GM12878 (cell line): ENCODE measurements at regions not wholly inside any gene's neighbourhood (a gene's known extent, or its start where the extent isn't known, plus 50 kb on each side); places are given as distances from the start of the nearest gene placed in this dataset.

Experiments used
- ATAC-seq: fragments of 200-7000 bp; cut with Tn5 transposase; 3 replicates; pipeline ENCODE4 v1.9.1; 2020; ENCODE audit warnings: mild to moderate bottlenecking, moderate library complexity
- BruUV-seq: library from RNA; stranded (reverse); fragments of 400-500 nt; replicated peaks from 2 replicates; lab custom pipeline; 2021; lab: Mats Ljungman, UMichigan
- CTCF ChIA-PET: fragments of 300-600 bp; sonication (Branson Sonifier 250); formaldehyde crosslinking; extraction: SDS; loops from one replicate; lab custom pipeline; 2021; ENCODE audit warnings: inconsistent platforms; lab: Yijun Ruan, JAX
- POLR2A ChIA-PET: fragments of 350-600 bp; formaldehyde crosslinking; extraction: SDS; loops from one replicate; lab custom pipeline; 2021; ENCODE audit warnings: inconsistent platforms; lab: Charles Lee
- RAD21 ChIA-PET: fragments of 300-600 bp; sonication (Branson Sonifier 250); formaldehyde crosslinking; loops from one replicate; lab custom pipeline; 2023; ENCODE audit warnings: antibody characterized with exemption; ENCODE audit not compliant: unreplicated experiment; lab: Charles Lee
- SMC1A ChIA-PET: fragments of 300-600 bp; sonication (Branson Sonifier 250); formaldehyde crosslinking; loops from one replicate; lab custom pipeline; 2023; ENCODE audit not compliant: unreplicated experiment, uncharacterized antibody; lab: Charles Lee
- DNase-seq: peaks from one replicate; pipeline ENCODE4 v3.0.0-alpha.2; 2011; ENCODE audit warnings: low read depth, low spot score
- FAIRE-seq: peaks from 3 replicates; lab custom pipeline; 2011; peaks lifted over from hg19 to GRCh38; lab: Jason Lieb, UNC
- H2AFZ ChIP-seq: 2 replicates; pipeline ENCODE4 v1.6.0; 2011; ENCODE audit warnings: low read depth, low read length, control low read depth; ENCODE audit not compliant: control insufficient read depth
- H3K27ac ChIP-seq: 2 replicates; pipeline ENCODE4 v1.5.1; 2011; ENCODE audit warnings: control low read depth; ENCODE audit not compliant: control insufficient read depth, insufficient read depth
- H3K27me3 ChIP-seq, 2 experiments: replicated peaks in 1 of 2; 2 replicates each; pipeline versions ENCODE4 v1.6.0 to v1.6.1; 2011; ENCODE audit warnings: low read length in 1 of 2; ENCODE audit not compliant: control insufficient read depth in 2 of 2, insufficient read depth in 2 of 2
- H3K36me3 ChIP-seq, 2 experiments: 2 replicates each; pipeline ENCODE4 v1.5.1; 2011; ENCODE audit warnings: low read length in 1 of 2; ENCODE audit not compliant: control insufficient read depth in 2 of 2, insufficient read depth in 2 of 2
- H3K4me1 ChIP-seq: 2 replicates; pipeline ENCODE4 v1.6.1; 2011; ENCODE audit warnings: mild to moderate bottlenecking, low read length, moderate library complexity, mixed read lengths; ENCODE audit not compliant: control insufficient read depth, insufficient read depth
- H3K4me2 ChIP-seq: 2 replicates; pipeline ENCODE4 v1.6.0; 2011; ENCODE audit warnings: control low read depth; ENCODE audit not compliant: control insufficient read depth, insufficient read depth
- H3K4me3 ChIP-seq: fragments of 200-600 bp; sonication (generic); 2 replicates; pipeline ENCODE4 v1.5.1; 2016
- H3K79me2 ChIP-seq: 2 replicates; pipeline ENCODE4 v1.6.0; 2011; ENCODE audit warnings: low read length; ENCODE audit not compliant: control insufficient read depth, insufficient read depth
- H3K9ac ChIP-seq: 2 replicates; pipeline ENCODE4 v1.8.0; 2011; ENCODE audit warnings: low read length, control low read depth, mixed read lengths; ENCODE audit not compliant: control insufficient read depth, insufficient read depth
- H3K9me3 ChIP-seq: replicated peaks from 3 replicates; pipeline ENCODE4 v1.5.1; 2011; ENCODE audit warnings: mild to moderate bottlenecking, low read length; ENCODE audit not compliant: control insufficient read depth, insufficient read depth
- H4K20me1 ChIP-seq: 2 replicates; pipeline ENCODE4 v1.6.0; 2011; ENCODE audit not compliant: control insufficient read depth, insufficient read depth
- FOXK2 ChIP-seq: fragments of 450-650 bp; IDR thresholded peaks from 2 replicates; pipeline ENCODE4 v1.6.1; 2017; ENCODE audit warnings: mild to moderate bottlenecking, moderate library complexity
- GATAD2B ChIP-seq: fragments of 450-650 bp; conservative IDR thresholded peaks from 2 replicates; pipeline ENCODE4 v1.6.1; 2017; ENCODE audit warnings: low read depth, mild to moderate bottlenecking, moderate library complexity
- HDAC2 ChIP-seq: fragments of 200-600 bp; sonication (generic); IDR thresholded peaks from 2 replicates; pipeline ENCODE4 v1.6.1; 2017
- MTA2 ChIP-seq: fragments of 450-650 bp; IDR thresholded peaks from 2 replicates; pipeline ENCODE4 v1.6.1; 2016; ENCODE audit warnings: low read depth, mild to moderate bottlenecking, moderate library complexity
- POLR2AphosphoS2 ChIP-seq: IDR thresholded peaks from 2 replicates; pipeline ENCODE4 v1.6.1; 2011; ENCODE audit warnings: low read depth, mild to moderate bottlenecking, low read length, improper control_type of control experiment, moderate library complexity
- POLR2AphosphoS5 ChIP-seq: IDR thresholded peaks from 2 replicates; pipeline ENCODE4 v1.6.1; 2011; ENCODE audit warnings: mild to moderate bottlenecking, low read length, inconsistent platforms
- SMAD1 ChIP-seq: fragments of 450-650 bp; IDR thresholded peaks from 2 replicates; pipeline ENCODE4 v1.6.1; 2018; ENCODE audit warnings: mild to moderate bottlenecking, low read depth; ENCODE audit not compliant: partially characterized antibody
- SP1 ChIP-seq: IDR thresholded peaks from one replicate; pipeline ENCODE4 v1.6.1; 2011; ENCODE audit warnings: low read depth, low read length
- SUPT20H ChIP-seq: IDR thresholded peaks from 2 replicates; pipeline ENCODE4 v1.6.1; 2011; ENCODE audit warnings: low read depth, mild to moderate bottlenecking, low read length, moderate library complexity, borderline replicate concordance; ENCODE audit not compliant: control insufficient read depth
- SUZ12 ChIP-seq: fragments of 200-600 bp; sonication (generic); IDR thresholded peaks from one replicate; pipeline ENCODE4 v1.6.1; 2018; ENCODE audit warnings: antibody characterized with exemption, mild to moderate bottlenecking; ENCODE audit not compliant: unreplicated experiment
- WGBS: methylation state at CpG from one replicate; pipeline ENCODE4 v1.1.6; 2016; ENCODE audit warnings: low lambda C conversion rate; ENCODE audit not compliant: insufficient replicate concordance, insufficient coverage; ENCODE audit errors: missing lambda C conversion rate; 5-methylcytosine and 5-hydroxymethylcytosine counted together
- in situ Hi-C: fragments of 300-500 bp; cut with MboI; formaldehyde crosslinking; loops from 9 replicates; pipeline ENCODE4 v1.14.3; 2018; ENCODE audit warnings: mixed read lengths
- intact Hi-C: fragments of 100-400 bp; cut with micrococcal nuclease; formaldehyde crosslinking; loops from one replicate; pipeline ENCODE4 v1.14.2; 2022; ENCODE audit not compliant: unreplicated experiment
- TF ChIP-seq, protein P1 (sequence below): IDR thresholded peaks from 2 replicates; pipeline ENCODE4 v1.6.1; 2012; ENCODE audit warnings: improper control_type of control experiment, low read depth, low read length; ENCODE audit not compliant: insufficient replicate concordance
- TF ChIP-seq, protein P2 (sequence below): IDR thresholded peaks from 2 replicates; pipeline ENCODE4 v1.6.1; 2011; ENCODE audit warnings: borderline replicate concordance, low read depth, mild to moderate bottlenecking, moderate library complexity, mixed read lengths, low read length; ENCODE audit not compliant: insufficient read depth; ENCODE audit errors: extremely low read length
- TF ChIP-seq, protein P3 (sequence below), 3 experiments: IDR thresholded peaks in 2 of 3; conservative IDR thresholded peaks in 1 of 3; 2 replicates each; pipeline ENCODE4 v1.5.1; 2011; ENCODE audit warnings: low read depth in 3 of 3, low read length in 3 of 3, mild to moderate bottlenecking in 3 of 3, control low read depth in 2 of 3, moderate library complexity in 2 of 3, inconsistent platforms in 1 of 3, mixed read lengths in 1 of 3; ENCODE audit not compliant: control insufficient read depth in 2 of 3, insufficient read depth in 1 of 3; ENCODE audit errors: extremely low read depth in 1 of 3
- TF ChIP-seq, protein P4 (sequence below): fragments of 450-650 bp; formaldehyde crosslinking; IDR thresholded peaks from 2 replicates; pipeline ENCODE4 v1.5.0; 2022; ENCODE audit warnings: mild to moderate bottlenecking, missing genetic modification characterization

- H3K4me2 ChIP-seq = no peak overlapping the region
- ChIA-PET CTCF (no interaction called here), SMC1A (no interaction called here), POLR2A (no interaction called here), RAD21 (no interaction called here)
- no peaks in the 10 kb centered on the region for H3K36me3 ChIP-seq
- BruUV-seq = no TSS peak
- DNase-seq (no peak), FAIRE-seq (no peak), ATAC-seq (no peak)
- intact Hi-C loops (no loop called here), in situ Hi-C loops (no loop called here)
- WGBS = 10% methylated on average over 1 of the region's 1 CpG
- no peak overlapping the region for H3K4me3 ChIP-seq
- H3K27me3 ChIP-seq = no peaks in the 10 kb centered on the region
- no peaks in the 10 kb centered on the region for H3K79me2 ChIP-seq
- H3K27ac ChIP-seq = no peak overlapping the region
- H3K4me1 ChIP-seq = no peaks in the 10 kb centered on the region
- H4K20me1 ChIP-seq = no peaks in the 10 kb centered on the region
- H3K9me3 ChIP-seq = no peaks in the 10 kb centered on the region
- H3K9ac ChIP-seq = no peak overlapping the region
- H2AFZ ChIP-seq = no peak overlapping the region
- TF ChIP-seq SUPT20H = no peak
- no peak for TF ChIP-seq SP1
- no peak for TF ChIP-seq SMAD1
- TF ChIP-seq, protein P1, sequence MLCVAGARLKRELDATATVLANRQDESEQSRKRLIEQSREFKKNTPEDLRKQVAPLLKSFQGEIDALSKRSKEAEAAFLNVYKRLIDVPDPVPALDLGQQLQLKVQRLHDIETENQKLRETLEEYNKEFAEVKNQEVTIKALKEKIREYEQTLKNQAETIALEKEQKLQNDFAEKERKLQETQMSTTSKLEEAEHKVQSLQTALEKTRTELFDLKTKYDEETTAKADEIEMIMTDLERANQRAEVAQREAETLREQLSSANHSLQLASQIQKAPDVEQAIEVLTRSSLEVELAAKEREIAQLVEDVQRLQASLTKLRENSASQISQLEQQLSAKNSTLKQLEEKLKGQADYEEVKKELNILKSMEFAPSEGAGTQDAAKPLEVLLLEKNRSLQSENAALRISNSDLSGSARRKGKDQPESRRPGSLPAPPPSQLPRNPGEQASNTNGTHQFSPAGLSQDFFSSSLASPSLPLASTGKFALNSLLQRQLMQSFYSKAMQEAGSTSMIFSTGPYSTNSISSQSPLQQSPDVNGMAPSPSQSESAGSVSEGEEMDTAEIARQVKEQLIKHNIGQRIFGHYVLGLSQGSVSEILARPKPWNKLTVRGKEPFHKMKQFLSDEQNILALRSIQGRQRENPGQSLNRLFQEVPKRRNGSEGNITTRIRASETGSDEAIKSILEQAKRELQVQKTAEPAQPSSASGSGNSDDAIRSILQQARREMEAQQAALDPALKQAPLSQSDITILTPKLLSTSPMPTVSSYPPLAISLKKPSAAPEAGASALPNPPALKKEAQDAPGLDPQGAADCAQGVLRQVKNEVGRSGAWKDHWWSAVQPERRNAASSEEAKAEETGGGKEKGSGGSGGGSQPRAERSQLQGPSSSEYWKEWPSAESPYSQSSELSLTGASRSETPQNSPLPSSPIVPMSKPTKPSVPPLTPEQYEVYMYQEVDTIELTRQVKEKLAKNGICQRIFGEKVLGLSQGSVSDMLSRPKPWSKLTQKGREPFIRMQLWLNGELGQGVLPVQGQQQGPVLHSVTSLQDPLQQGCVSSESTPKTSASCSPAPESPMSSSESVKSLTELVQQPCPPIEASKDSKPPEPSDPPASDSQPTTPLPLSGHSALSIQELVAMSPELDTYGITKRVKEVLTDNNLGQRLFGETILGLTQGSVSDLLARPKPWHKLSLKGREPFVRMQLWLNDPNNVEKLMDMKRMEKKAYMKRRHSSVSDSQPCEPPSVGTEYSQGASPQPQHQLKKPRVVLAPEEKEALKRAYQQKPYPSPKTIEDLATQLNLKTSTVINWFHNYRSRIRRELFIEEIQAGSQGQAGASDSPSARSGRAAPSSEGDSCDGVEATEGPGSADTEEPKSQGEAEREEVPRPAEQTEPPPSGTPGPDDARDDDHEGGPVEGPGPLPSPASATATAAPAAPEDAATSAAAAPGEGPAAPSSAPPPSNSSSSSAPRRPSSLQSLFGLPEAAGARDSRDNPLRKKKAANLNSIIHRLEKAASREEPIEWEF = no peak
- no peak for TF ChIP-seq GATAD2B
- TF ChIP-seq MTA2 = no peak
- no peak for TF ChIP-seq FOXK2
- no peak for TF ChIP-seq HDAC2
- TF ChIP-seq, protein P2, sequence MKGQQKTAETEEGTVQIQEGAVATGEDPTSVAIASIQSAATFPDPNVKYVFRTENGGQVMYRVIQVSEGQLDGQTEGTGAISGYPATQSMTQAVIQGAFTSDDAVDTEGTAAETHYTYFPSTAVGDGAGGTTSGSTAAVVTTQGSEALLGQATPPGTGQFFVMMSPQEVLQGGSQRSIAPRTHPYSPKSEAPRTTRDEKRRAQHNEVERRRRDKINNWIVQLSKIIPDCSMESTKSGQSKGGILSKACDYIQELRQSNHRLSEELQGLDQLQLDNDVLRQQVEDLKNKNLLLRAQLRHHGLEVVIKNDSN = no peak
- no peak for TF ChIP-seq POLR2AphosphoS2
- TF ChIP-seq POLR2AphosphoS5 = no peak
- TF ChIP-seq SUZ12 = no peak
- TF ChIP-seq, protein P3, sequence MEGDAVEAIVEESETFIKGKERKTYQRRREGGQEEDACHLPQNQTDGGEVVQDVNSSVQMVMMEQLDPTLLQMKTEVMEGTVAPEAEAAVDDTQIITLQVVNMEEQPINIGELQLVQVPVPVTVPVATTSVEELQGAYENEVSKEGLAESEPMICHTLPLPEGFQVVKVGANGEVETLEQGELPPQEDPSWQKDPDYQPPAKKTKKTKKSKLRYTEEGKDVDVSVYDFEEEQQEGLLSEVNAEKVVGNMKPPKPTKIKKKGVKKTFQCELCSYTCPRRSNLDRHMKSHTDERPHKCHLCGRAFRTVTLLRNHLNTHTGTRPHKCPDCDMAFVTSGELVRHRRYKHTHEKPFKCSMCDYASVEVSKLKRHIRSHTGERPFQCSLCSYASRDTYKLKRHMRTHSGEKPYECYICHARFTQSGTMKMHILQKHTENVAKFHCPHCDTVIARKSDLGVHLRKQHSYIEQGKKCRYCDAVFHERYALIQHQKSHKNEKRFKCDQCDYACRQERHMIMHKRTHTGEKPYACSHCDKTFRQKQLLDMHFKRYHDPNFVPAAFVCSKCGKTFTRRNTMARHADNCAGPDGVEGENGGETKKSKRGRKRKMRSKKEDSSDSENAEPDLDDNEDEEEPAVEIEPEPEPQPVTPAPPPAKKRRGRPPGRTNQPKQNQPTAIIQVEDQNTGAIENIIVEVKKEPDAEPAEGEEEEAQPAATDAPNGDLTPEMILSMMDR (IDR thresholded peaks at IDR 0.05 in 2 of 3, conservative IDR thresholded peaks at IDR 0.05 in 1 of 3; ENCODE audit: control insufficient read depth in 2 of 3, extremely low read depth in 1 of 3, insufficient read depth in 1 of 3, low read depth in 3 of 3, low read length in 3 of 3) = no peak
- TF ChIP-seq, protein P4, sequence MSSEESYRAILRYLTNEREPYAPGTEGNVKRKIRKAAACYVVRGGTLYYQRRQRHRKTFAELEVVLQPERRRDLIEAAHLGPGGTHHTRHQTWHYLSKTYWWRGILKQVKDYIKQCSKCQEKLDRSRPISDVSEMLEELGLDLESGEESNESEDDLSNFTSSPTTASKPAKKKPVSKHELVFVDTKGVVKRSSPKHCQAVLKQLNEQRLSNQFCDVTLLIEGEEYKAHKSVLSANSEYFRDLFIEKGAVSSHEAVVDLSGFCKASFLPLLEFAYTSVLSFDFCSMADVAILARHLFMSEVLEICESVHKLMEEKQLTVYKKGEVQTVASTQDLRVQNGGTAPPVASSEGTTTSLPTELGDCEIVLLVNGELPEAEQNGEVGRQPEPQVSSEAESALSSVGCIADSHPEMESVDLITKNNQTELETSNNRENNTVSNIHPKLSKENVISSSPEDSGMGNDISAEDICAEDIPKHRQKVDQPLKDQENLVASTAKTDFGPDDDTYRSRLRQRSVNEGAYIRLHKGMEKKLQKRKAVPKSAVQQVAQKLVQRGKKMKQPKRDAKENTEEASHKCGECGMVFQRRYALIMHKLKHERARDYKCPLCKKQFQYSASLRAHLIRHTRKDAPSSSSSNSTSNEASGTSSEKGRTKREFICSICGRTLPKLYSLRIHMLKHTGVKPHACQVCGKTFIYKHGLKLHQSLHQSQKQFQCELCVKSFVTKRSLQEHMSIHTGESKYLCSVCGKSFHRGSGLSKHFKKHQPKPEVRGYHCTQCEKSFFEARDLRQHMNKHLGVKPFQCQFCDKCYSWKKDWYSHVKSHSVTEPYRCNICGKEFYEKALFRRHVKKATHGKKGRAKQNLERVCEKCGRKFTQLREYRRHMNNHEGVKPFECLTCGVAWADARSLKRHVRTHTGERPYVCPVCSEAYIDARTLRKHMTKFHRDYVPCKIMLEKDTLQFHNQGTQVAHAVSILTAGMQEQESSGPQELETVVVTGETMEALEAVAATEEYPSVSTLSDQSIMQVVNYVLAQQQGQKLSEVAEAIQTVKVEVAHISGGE = no peak
Observed at GRCh38 chr5:50300878-50301277, 140.2 kb downstream of the EMB start.
